HG03025 (cell line): ENCODE measurements at regions not wholly inside any gene's neighbourhood (a gene's known extent, or its start where the extent isn't known, plus 50 kb on each side); places are given as distances from the start of the nearest gene placed in this dataset.

Source experiments
- ATAC-seq: cut with Tn5 transposase; IDR thresholded peaks from one replicate; pipeline ENCODE4 v1.9.1; 2021; ENCODE audit warnings: mild to moderate bottlenecking, moderate library complexity; ENCODE audit not compliant: unreplicated experiment, low FRiP score

GRCh38 chr5:133780619-133781280, 168.4 kb upstream of the FSTL4 start:
- ATAC-seq: no peak

DNA sequence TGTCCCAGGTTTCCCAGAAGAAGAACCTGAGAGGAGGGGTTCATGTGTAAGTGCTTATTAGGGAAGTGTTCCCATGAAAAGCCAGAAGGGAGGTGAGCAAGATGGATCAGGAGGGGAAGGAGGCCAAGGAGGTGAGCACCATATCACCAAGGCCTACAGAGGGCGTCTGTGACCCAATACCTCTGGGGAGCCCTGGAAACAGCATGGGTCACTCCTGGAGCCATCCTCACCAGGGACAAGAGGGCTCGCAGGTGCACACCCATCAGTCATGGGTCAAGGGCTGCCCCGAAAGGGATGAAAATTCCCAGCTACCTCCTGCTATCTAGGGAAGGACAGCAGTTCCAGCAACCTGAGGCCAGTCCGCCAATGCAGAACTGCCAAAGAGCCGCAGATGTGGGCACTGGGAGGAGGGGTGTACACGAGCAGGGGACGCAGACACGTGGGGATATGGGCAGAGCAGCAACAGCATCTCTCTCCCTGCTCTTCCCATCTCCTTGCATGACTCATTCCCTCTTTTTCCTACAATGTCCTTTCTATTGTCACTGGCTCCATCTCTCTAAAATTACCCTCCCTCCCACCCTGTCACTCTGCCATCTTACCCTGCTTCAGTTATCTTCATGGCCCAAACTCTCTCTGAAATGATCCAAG, 167.6 kb upstream of the FSTL4 start:
- ATAC-seq: no peak

GRCh38 chr5:133778636-133779035, 166.3 kb upstream of the FSTL4 start:
- no peak for ATAC-seq

- no peak for ATAC-seq
Observed at GRCh38 chr5:133777951-133778350, 165.6 kb upstream of the FSTL4 start.

- no peak for ATAC-seq
Observed at GRCh38 chr5:133775584-133776304, 163.4 kb upstream of the FSTL4 start.

- ATAC-seq: no peak
Observed at GRCh38 chr5:133773247-133774202, 161.2 kb upstream of the FSTL4 start.

DNA sequence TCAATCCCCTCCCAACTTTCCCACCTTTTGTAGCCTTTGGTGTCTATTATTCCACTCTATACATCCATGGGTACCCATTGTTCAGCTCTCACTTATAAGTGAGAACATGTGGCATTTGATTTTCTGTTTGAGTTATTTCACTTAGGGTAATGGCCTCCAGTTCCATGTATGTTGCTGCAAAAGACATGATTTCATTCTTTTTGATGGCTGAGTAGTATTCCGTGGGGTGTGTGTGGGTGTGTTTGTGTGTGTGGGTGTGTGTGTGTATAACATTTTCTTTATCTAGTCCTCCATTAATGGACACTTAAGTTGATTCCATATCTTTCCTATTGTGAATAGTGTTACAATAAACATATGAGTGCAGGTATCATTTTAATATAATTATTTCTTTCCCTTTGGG, 157.5 kb upstream of the FSTL4 start:
- no peak for ATAC-seq

GRCh38 chr5:133763744-133764143, 151.4 kb upstream of the FSTL4 start:
- ATAC-seq: no peak

DNA sequence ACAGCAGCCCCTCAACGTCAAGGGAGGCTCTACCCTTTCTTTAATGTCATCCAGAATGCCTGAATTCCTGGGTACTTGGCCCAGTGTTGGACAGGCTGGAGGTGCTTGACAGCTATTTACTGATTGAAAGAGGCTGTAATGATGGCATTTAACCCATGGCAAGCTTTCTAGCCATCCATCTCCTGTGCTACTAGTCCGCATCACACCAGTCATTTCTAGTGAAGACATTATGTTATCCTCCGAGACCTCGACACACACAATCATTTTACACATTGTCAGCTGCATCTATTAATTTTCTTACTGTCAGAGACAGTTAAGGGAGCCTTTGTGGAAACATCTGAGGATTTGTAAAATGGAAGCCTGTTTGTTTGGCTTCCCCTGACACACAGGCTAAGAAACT, 149.3 kb upstream of the FSTL4 start:
- no peak for ATAC-seq

DNA sequence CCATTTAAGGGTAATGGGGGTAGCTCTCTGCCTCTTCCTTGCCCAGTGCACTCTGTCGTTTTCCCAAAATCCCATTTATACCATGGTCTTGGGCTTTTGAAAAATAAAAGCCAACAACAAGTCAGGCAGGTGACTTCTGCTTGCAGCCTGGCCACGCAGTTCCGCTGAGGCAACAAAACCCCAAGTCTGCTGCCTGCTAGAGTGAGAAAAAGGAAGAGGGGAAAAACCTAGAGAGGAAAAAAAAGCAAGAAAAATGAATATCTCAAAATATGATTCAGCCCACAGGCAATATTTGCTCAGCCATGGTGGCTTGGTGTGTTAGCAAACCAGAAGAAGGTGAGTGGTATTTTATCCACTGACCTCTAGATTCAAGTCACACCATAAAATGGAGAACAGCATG, 148.2 kb upstream of the FSTL4 start:
- no peak for ATAC-seq

DNA sequence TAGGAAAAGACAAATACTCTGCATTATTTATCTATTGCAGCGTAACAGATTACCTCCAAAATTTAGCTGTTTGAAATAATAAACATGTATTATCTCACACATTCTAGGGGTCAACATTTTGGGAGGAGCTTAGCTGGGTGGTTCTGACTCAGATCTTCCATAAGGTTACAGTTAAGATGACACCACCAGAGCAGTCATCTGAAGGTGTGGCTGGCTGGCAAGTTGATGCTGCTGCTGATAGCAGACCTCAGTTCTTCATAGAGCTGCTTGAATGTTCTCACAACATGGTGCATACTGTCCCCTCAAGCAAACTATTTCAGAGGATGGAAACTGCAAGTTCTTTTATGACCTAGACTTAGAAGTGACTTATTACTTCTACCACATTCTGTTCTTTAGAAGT, 146.3 kb upstream of the FSTL4 start:
- ATAC-seq: no peak

- no peak for ATAC-seq
Observed at GRCh38 chr5:133757396-133757945, 145.1 kb upstream of the FSTL4 start.

DNA sequence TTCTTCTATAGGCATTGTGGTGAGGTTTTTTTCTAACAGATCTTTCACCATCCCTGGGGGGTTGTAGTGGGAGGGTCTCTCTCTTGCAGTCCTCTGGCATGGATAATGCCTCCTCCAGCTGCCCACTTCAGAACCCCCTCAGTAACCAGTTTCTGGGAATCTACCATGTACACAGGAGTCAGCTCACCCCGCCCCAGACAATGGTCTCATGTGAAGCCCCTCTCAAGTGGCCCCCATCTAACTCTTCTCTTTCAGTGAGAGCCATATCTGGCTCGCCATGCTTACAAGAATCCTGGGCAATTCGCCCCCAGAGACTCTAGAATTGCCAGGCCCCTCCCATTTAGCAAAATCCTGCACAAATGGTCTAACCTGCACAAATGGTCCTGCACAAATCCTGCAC, 144.4 kb upstream of the FSTL4 start:
- no peak for ATAC-seq

- ATAC-seq: no peak
Observed at GRCh38 chr5:133756036-133756435, 143.7 kb upstream of the FSTL4 start.

DNA sequence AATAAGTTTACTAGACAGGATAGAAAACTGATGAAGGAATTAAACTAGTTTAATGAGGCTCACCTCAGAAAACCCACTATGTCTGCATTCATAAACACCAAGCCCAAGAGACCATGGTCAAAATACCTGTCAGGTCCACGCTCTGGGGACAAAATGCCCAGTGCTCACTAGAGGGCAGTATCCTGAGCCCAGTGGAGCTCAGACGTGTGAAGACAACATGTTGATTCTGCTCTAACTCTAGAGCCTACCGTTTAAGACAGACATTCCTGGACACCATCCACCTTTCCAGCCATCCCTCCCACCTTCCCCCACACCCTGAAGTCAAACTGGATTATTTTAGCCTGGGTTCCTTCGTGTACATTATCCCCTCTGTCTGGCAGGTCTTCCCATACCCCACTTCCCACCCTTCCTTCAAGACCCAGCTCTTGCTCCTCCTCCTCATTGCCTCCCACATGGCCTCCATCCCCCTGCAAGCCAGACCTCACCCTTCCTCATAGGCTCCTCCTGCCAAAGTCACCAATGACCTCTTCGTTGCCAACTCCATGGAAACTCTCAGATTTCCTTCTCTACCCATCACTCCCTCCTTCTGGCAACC, 142.3 kb upstream of the FSTL4 start:
- no peak for ATAC-seq

DNA sequence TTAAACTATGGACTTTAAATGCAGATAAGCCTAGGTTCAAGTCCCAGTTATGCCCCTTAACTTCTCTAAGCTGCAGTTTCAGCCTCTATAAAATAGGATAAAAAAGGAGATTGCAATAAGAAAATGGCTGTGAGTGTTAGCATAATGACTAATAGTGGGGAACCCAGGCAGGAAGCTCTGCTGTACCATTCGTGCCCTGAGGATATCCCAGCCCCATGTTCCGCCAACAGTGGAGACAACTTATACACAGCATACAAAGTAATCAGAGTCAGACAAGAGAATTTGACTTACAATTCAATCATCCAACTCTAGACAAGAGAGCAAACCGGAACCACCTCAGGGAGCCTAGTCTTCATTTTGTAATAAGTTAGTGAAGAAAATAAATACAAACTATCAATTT, 141.5 kb upstream of the FSTL4 start:
- ATAC-seq: no peak

DNA sequence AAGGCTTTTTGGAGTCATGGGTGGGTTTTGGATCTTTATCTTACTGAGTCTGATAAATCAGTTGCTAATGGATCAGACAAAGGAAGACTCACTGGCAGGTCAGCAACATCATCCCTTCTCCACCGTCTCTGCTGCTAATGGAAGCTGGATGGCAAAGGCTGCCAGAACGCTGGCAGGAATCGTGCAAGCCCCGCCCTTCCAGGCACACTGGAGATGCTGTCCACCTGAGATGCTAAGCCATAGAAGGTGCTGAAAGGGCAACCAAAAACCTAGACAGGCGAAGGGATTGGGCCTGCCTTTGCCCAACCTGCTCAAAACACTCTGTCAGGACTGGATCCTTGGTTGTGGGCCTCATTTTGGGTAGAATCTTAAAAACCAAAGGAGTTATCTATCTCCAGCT, 139.5 kb upstream of the FSTL4 start:
- ATAC-seq: no peak

DNA sequence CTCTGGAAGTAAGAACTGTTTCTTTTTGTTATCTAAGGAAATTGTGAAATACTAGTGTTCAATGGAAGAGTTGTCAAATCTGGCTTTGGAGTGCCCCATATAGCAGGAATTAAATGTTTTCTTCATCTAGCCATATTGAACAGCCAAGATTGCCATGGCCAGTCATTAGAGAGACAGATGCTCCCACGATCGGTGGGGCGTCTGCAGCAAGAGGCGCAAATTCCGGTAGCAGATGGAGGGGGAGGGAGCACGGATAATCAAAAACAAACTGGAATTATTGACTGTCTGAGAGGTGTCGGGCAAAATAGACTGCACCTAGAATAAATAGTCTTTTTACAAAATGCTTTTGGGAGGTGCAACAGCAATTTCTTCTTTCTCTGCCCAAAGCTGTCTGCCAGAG, 139.1 kb upstream of the FSTL4 start:
- no peak for ATAC-seq

- no peak for ATAC-seq
Observed at GRCh38 chr5:133750856-133751255, 138.5 kb upstream of the FSTL4 start.

DNA sequence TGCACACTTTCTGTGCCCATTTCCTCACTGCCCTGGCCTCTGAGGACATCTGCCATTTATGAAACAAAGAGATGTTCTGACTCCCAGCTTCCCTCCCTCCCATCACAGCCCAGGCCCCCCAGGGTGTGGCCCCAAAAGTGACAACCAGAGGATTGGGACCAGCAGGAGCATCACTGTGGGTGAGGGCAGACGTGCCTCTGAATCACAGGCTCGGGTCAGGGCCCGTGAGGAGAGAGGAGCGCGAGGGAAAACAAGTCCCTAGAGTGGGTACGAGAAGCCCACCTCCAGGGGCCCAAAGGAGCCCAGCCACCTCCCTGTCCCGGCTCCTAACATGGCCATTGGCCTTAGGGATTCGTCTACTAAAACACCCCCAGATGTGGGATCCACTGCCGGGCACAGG, 138.0 kb upstream of the FSTL4 start:
- no peak for ATAC-seq
